Amniotic stem cell (primary cell): ENCODE measurements at regions not wholly inside any gene's neighbourhood (a gene's known extent, or its start where the extent isn't known, plus 50 kb on each side); places are given as distances from the start of the nearest gene placed in this dataset.

Source experiments
- DNase-seq: peaks from one replicate; lab custom pipeline; 2025; lab: John Stamatoyannopoulos, UW

DNA sequence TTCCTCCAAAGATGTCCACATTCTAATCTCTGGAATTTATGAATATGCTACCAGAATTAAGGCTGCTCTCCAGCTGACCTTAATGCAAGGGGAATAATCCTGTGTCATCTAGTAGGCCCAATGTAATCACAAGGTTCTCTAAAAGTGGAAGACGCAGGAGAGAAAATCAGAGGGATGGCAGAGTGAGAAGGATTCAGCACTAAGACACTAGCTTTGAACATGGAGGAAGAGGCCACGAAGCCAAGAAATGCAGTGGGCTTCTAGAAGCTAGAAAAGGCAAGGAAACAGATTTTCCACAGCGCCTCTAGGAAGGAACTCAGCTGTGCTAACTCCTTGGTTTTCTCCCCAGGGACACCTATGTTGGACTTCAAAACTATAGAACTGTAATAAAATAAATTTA lies 240.7 kb upstream of the TRAM1L1 start:
- no peak for DNase-seq

DNA sequence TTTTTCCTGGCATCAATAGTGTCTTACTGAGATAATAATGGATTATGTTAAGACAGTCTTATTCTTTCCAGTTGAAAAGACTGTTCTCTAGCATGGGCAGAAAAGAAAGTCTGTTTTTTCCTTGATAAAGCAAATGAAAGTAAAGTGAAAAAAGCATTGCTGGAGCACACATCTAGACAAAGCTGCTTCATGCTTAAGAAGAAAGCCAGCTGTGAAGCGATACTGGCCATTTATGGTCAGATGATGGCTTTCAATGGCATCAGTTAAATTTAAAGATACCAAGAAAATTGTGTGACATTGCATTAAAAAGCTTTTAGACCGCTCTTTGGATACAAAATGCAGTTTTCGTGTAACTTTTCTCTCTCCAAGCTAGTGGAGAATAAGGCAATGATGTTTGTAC lies 242.1 kb upstream of the TRAM1L1 start:
- DNase-seq: no peak

DNA sequence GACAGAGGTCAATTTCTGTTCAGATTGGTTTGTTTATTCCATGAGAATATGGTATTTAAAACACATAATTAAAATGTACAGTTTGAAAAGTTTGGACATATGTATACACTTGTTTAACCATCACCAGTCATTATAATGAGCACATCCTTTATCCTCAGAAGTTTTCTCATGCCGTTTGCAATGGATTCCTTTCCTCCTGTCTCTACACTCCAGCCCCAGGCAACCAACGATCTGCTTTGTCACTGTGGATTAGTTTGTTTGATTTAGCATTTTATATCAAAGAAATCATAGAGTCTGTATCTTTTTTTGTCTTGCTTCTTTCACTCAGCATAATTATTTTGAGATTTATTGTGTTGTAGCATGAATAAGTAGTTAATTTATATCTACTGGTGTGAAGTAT lies 243.0 kb upstream of the TRAM1L1 start:
- no peak for DNase-seq

DNA sequence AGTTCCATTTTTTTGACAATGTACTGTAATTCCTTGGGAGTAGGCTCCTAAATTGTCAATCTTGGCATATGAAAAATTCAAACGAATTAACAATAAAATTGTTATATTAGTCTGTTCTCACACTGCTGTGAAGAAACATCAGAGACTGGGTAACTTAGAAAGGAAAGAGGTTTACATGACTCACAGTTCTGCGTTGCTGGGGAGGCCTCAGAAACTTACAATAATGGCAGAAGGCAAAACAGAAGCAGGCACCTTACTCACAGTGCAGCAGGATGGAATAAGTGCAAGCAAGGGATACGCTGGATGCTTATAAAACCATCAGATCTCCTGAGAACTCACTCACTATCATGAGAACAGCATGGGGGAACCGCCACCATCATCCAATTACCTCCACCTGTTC lies 246.4 kb upstream of the TRAM1L1 start:
- no peak for DNase-seq

DNA sequence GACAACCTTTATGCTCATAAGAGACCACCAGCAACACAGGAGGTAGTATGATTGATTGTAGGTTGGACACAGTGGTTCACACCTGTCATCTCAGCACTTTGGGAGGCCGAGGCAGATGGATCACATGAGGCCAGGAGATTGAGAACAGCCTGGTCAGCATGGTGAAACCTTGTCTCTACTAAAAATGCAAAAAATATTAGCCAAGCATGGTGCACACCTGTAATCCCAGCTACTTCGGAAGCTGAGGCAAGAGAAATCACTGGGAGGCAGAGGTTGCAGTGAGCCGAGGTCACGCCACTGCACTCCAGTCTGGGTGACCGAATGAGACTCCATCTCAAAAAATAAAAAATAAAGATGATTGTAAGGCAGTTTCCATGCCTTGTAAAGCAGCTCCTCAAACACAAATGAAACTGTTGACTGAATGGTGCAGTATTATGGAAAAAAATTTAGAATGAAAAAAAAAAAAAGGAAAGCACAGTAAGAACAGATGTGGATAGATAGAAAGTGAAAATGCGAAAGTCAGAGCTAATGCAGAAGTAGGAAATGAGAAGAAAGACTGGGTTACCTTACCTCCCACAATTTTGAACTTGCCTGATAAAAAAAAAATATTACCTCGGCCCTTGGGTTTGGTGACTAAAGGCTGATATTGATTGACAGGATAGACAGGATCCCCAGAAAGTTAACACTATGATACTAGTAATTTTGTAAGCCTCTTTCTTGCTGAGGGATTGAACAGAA lies 249.2 kb upstream of the TRAM1L1 start:
- DNase-seq: no peak

DNA sequence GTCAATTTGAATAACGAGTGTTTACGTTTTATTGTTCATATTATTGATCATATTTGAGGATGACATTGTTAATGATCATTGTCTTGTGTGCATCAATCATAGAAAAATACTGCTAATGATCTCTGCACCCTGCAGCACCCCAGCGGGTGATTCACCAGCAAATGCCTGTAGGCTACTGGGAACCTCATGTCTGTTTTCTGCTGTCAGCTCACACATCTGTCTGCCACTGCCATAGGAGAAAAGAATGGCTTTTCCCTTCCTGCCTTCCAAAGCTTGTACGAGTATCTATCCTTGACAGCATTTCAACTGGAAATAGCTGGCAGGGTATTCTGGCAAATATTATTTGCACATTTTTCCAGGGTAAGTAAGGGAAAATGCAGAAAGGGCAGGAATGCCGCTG lies 272.1 kb upstream of the TRAM1L1 start:
- DNase-seq: no peak

DNA sequence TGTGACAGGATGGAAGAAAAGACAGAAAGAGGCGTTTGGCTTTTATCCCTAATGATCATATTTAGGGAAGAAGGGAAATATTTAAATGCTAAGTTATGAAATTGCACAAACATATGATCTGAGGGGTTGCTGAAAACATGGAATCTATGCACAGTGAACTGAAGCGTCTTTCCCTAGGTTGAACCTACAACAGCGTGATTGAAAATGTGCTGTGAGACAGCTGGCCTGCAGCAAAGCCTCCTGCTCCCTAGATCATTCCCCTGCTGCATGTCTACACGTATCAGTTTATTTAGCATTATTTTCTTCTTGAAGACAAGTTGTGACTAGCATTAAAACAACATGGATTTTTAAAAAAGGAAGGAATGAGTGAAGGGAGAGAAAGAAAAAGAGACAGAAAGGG lies 272.5 kb upstream of the TRAM1L1 start:
- no peak for DNase-seq

DNA sequence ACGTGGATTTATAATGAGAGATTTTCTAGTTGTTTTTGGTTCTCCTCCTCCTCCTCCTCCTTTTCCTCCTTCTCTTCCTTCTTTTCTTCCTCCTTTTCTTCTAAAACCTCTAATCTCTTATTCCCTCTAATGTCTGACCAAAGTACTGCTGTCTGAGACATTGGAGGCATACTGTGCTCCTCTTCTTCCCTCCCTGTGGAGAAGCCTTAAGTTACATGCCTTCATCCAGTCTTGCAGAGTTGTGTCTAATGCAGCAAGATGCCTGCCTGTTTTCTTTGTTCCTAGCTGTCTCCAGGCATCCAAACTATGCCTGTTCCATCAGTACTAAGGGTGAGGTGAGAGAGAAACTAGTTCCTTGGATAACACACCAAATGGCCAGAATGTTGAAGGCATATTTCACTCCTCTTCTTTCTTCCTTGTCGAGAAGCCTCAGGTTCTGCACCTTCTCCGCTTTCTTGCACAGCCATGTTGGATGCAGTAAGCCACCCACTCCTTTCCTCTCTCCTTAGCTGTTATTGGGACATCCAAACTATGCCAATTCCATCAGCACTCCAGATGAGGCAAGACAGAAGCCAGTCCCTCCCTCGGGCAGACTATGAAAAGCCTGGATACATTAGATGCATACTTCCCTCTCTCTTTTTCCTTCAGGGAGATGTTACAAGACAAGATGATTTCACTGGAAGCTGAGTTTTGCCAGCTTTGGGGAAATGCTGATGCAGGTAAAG lies 285.7 kb upstream of the TRAM1L1 start:
- no peak for DNase-seq

DNA sequence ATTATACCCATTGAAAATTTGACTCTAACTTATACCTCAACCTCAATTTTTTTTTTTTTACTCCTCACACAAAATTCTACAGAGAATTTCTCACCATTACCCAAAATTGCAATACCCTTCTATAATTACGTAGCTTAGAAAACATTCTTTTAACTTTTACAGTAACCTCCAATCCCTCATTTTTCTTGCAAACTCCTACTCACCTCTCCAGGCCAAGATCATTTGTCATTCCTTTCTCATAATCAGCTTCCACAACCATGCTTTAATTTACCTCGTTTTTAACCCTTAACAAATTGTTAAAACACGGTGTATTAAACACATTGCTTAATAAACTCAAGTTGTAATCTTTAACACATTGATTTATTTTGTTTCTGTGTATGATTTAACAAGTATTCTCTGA lies 289.7 kb upstream of the TRAM1L1 start:
- no peak for DNase-seq

DNA sequence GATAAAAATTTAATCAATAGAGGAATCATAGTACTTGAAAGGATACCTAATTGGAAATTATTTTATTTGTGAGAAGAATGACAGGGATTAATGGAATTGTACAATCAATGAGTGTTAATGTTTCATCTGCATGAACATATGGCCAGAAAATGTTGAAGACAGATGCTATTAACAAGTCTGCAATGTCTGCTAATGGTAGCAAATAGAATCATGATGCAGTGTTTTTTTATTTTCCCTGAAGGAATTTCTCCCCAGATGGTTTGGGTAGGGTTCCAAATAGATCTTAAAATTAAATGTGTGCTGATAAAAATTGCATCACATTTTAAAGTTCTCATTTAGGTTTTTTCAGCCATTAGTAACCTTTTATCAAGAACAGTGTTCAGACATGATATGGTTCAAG lies 291.3 kb upstream of the TRAM1L1 start:
- DNase-seq: no peak

DNA sequence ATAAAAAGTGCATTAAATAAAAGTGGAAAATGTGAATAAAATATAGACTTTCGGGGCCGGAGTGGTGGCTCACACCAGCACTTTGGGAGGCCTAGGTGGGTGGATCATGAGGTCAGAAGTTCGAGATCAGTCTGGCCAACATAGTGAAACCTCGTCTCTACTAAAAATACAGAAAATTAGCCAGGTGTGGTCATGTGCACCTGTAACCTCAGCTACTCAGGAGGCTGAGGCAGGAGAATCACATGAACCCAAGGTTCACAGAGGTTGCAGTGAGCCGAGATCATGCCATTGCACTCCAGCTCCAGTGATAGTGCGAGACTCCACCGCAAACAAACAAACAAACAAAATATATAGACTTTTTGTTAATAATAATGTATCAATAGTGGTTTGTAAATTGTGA lies 293.6 kb upstream of the TRAM1L1 start:
- DNase-seq: no peak

DNA sequence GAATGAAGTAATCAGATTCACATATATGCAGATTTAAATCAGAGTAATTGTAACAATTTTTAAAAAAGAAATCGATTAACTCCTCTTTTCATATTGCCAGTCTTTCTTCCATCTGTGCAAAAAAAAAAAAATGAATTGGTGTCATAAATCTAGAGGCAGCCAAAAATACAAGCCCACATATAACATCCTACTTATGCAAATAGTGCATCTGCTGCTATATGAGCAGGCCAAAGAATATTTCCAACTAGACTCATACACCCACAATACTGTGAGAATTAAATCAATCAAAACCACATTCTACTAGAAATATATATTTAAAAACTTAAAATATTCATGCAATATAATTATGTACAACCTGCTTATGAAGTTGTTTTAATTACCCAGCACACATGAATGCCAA lies 298.1 kb upstream of the TRAM1L1 start:
- DNase-seq: no peak

DNA sequence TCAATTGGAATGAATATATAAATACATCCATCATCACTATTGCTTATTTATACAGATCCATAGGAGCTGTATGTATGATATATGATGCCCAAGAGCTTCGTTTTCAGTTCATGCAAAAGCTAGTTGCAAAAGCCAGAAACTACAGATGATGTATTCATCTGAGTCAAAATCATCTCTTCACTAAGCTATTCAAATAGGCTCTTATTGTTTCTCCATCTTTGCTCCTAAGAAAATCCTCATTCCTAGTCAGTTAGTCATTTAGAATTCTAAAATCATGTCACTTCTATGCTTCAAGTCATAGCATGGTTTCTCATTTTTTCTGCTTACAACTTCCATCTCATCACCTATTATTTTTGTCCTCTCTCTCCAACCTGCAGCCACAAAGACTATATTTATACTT lies 300.1 kb upstream of the TRAM1L1 start:
- DNase-seq: no peak

DNA sequence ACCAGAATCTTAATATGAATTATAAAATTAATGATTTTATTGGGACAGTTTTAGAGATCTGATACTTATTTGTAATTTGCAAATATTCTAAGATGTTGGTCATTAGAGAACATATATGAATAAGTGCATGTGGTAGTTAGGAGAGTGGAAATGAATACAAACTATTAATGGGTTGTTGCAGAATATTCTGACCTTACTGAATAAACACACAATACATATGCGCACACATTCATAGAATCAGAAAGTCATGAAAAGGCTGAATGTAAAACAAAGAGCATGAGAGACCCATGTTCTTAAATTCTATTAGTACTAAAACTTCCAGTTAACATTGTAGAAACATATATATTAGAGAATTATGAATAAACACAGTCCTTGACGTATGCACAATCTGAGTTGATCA lies 301.7 kb upstream of the TRAM1L1 start:
- no peak for DNase-seq

DNA sequence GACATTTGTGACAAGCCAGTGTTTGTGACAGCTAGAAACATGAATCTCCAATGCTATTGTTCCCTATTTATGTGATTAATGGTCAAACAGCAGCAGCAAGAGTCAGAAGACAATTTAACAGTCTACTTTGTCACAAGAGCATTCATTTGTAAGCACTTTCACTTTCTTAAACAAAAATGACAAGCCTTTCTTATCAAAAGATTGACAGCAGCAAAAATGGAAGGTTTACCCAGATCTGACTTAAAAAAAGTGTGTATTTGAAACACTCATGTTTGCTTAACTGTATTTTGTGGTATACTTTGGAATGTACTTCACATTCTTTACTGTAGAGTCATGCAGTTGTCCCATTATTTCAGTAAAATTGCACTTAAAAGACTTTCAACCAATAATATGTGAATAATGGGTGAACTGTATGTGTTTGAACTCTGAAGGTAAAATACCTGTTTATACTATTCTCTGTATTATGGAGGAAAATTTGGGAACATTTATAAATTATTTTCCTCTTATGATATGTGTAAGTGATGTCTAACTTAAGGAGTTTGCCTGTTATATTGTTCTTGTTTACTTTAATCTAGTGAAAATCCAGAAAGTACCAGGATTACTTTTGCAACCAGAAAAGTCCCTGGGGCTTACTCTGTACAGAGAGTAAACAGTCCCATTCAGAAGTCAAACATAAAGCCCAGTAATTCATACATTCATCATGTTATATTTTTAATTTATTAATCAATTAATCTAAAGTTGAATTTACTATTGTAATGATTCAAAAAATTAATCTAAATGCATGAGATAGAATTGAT lies 314.9 kb upstream of the TRAM1L1 start:
- no peak for DNase-seq

DNA sequence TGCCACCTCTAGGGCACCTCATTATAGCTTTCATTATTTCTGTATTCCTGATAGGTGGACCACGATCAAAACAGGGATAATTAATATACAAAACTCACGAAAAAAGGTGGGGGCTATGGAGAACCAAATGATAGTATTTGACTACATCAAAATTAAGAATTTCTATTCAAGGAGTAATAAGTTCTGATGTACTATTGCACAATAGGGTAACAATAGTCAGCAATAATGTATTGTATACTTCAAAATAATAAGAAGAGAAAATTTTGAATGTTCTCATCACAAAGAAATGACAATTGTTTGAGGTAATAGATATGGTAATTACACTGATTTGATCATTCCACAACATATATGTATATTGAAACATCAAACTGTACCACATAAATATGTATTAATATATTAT lies 327.3 kb upstream of the TRAM1L1 start:
- DNase-seq: no peak

DNA sequence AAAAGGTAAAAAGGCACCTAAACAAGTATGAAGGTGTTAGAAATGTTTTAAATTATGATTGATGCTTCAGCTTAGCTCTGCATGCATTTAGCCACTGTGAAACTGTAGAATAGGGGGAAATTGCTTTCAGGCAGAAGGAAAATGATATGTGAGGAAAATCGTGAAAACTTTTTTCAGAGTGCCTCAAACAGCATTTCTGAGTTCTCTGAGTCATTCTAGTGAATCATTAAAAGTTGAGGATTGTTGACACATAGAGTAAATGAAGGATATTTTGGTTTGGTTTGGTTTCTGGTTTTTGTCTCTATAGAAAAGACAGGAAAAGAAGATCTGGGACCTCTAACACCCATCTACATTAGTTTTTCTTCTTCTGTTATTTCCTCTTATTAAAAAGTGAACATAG lies 332.5 kb upstream of the TRAM1L1 start:
- no peak for DNase-seq

DNA sequence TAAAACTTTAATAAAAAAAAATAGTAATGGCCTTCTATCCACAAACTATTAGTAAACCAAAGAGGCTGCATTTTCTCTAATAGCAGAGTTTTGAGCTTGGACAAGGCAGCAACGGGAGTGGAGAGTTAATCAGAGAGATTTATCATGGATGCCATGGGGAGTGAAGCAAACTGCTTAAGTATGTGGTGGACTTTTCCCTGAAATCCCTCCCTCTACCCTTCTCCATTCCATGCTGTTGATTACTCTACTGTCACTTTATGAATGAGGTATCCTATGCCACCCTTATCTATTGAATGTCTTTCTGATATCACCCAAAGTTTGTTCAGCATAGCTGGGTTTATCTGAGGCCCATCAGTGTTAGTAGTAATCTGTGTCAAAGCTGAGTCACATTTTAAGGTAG lies 335.6 kb upstream of the TRAM1L1 start:
- DNase-seq: no peak

DNA sequence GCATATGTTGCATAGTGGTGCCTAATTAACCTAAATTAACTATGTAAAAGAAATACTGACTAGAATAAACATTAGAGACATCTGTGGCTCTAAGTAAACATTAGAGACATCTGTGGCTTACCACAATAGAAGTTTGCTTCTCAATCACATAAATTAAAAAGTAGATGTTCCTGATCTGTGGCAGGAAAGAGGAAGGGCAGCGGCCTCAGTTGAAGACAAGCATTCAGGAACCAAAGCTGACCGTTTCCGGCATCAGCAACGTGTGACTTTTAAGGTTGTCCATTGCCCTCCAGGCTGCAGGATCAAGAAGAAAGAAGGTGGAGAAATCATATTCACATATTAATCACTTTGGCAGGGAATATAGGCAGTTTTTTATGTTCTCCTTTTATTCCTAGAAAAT lies 336.3 kb upstream of the TRAM1L1 start:
- no peak for DNase-seq

DNA sequence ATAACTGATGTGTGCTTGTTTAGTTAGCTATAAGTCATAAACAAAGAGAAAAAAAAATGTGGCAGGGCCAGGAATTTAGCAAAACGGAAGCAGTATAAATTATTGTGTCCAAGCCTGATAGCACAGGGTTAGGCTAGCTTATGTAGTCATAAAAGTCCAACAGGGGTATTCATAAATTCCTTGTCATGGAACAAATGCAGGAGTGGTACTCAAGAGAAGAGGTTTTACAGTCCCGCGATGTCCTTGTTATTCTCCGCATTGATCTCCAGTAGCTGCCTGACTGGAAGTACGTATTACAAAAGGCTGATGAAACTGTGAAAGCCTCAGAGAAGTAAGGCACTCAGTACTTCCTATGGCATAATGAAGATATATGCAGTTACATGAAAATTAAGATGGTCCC lies 336.9 kb upstream of the TRAM1L1 start:
- DNase-seq: no peak

DNA sequence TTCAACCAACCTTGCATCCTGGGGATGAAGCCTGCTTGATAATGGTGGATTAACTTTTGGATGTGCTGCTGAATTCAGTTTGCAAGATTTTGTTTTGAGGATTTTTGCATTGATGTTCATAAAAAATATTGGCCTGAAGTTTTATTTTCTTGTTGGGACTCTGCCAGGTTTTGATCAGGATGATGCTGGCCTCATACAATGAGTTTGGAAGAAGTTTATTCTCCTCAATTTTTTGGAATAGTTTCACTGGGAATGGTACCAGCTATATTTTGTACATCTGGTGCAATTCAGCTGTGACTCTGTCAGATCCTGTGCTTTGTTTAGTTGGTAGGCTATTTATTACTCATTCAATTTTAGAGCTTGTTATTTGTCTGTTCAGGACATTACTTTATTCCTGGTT lies 340.3 kb upstream of the TRAM1L1 start:
- no peak for DNase-seq

DNA sequence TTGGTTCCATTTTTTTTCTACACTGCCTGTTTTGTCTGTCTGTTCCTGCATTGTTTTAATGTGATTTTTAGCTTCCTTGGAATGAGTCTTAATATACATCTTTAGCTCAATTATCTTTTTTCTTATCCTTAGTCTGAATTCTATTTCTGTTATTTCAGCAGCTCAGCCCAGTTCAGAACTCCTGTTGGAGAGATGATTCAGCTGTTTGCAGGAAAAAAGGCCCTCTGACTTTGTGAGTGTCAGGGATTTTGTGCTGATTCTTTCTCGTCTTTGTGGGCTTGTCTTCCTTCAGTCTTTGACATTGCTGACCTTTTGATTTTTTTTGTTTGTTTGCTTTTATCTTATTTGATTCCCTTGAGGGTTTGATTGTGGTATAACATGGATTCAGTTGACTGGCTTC lies 343.2 kb upstream of the TRAM1L1 start:
- DNase-seq: no peak

DNA sequence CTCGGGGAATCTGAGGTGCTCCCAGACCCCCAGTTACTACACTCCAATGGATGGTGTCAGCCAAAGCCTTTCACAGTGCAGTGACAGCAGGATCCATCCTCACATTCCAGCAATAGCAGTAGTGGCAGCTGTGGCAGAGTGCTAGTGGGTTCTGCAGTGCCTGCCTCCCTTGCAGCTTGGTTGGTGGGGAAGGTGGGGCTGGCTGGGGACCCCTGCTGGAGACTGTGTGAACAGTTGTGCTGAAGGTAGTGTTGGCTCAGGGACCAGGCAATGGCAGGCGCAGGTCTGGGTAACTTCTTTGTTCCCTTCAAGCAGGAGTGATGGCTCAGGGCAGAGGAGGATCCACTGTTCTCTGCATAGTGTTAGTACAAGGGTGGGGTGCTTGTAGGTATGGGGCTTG lies 343.7 kb upstream of the TRAM1L1 start:
- DNase-seq: no peak
